Spleen (tissue), 7 donors: ENCODE measurements at regions not wholly inside any gene's neighbourhood (a gene's known extent, or its start where the extent isn't known, plus 50 kb on each side); places are given as distances from the start of the nearest gene placed in this dataset.

Experiments
- POLR2A ChIP-seq, 3 donors: fragments of 450-650 bp; IDR thresholded peaks; one replicate each; pipeline ENCODE4 v1.5.1; 2017; ENCODE audit warnings: antibody characterized with exemption in 3 of 3, mild to moderate bottlenecking in 1 of 3
- POLR2AphosphoS5 ChIP-seq, 3 donors: sonication (generic); formaldehyde crosslinking; IDR thresholded peaks; one replicate each; pipeline ENCODE4 v1.5.1; 2017; ENCODE audit warnings: antibody characterized with exemption in 3 of 3
- TF ChIP-seq, protein P1 (sequence below), 11 experiments: fragments of 200-600 bp in 7 of 11; fragments of 450-650 bp in 4 of 11; sonication (generic) in 4 of 11; IDR thresholded peaks in 8 of 11; conservative IDR thresholded peaks in 3 of 11; 1 replicate in 7 of 11; 2 replicates in 4 of 11; pipeline versions ENCODE4 v1.4.0 to v1.8.0; 2016 to 2021; ENCODE audit warnings: antibody characterized with exemption in 11 of 11, inconsistent platforms in 4 of 11, mild to moderate bottlenecking in 1 of 11
- donor health status: DM: no; HTN: no; CAD: no; lungs with moderate emphysema.
- donor health status: DM: no; HTN: no; CAD: no.
- donor health status: DM: no; HTN: no; CAD: no.

GRCh38 chr12:33724867-33725266 lies 285.2 kb upstream of the SYT10 start:
- TF ChIP-seq, protein P1, sequence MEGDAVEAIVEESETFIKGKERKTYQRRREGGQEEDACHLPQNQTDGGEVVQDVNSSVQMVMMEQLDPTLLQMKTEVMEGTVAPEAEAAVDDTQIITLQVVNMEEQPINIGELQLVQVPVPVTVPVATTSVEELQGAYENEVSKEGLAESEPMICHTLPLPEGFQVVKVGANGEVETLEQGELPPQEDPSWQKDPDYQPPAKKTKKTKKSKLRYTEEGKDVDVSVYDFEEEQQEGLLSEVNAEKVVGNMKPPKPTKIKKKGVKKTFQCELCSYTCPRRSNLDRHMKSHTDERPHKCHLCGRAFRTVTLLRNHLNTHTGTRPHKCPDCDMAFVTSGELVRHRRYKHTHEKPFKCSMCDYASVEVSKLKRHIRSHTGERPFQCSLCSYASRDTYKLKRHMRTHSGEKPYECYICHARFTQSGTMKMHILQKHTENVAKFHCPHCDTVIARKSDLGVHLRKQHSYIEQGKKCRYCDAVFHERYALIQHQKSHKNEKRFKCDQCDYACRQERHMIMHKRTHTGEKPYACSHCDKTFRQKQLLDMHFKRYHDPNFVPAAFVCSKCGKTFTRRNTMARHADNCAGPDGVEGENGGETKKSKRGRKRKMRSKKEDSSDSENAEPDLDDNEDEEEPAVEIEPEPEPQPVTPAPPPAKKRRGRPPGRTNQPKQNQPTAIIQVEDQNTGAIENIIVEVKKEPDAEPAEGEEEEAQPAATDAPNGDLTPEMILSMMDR (IDR thresholded peaks at IDR 0.05 in 8 of 11, conservative IDR thresholded peaks at IDR 0.05 in 3 of 11): no peak
- TF ChIP-seq POLR2A (IDR thresholded peaks at IDR 0.05): no peak
- no peak for TF ChIP-seq POLR2AphosphoS5 (IDR thresholded peaks at IDR 0.05)
